KOPT-K1 (cell line): ENCODE measurements at regions not wholly inside any gene's neighbourhood (a gene's known extent, or its start where the extent isn't known, plus 50 kb on each side); places are given as distances from the start of the nearest gene placed in this dataset.

Experiments used
- H3K27ac ChIP-seq: fragments of 200-600 bp; sonication (generic); 2 replicates; pipeline ENCODE4 v1.5.1; 2016; ENCODE audit warnings: antibody characterized with exemption, mild to moderate bottlenecking, low read depth, low read length; ENCODE audit not compliant: poor library complexity, severe bottlenecking
- H3K36me3 ChIP-seq: fragments of 200-600 bp; sonication (generic); 2 replicates; pipeline ENCODE4 v1.5.1; 2017; ENCODE audit warnings: antibody characterized with exemption, mild to moderate bottlenecking, low read length, moderate library complexity; ENCODE audit not compliant: insufficient read depth
- H3K9me3 ChIP-seq: fragments of 200-600 bp; sonication (generic); 2 replicates; pipeline ENCODE4 v1.5.1; 2017; ENCODE audit warnings: antibody characterized with exemption, low read length, mild to moderate bottlenecking; ENCODE audit not compliant: insufficient read depth, poor library complexity, severe bottlenecking

DNA sequence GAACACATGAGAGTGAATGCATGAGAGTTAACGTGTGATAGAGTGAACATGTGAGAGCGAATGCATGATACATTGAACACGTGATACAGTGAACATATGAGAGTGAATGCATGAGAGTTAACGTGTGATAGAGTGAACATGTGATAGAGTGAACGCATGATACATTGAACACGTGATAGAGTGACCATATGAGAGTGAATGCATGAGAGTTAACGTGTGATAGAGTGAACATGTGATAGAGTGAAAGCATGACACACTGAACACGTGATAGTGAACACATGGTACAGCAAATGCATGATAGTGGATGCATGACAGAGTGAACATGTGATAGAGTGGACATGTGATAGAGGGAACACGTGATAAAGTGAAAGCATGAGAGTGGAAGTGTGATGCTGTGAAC, 517.9 kb downstream of the EIPR1 start:
- H3K9me3 ChIP-seq, result no peaks in the 10 kb centered on the region
- no peak overlapping the region for H3K27ac ChIP-seq
- H3K36me3 ChIP-seq, result no peaks in the 10 kb centered on the region

DNA sequence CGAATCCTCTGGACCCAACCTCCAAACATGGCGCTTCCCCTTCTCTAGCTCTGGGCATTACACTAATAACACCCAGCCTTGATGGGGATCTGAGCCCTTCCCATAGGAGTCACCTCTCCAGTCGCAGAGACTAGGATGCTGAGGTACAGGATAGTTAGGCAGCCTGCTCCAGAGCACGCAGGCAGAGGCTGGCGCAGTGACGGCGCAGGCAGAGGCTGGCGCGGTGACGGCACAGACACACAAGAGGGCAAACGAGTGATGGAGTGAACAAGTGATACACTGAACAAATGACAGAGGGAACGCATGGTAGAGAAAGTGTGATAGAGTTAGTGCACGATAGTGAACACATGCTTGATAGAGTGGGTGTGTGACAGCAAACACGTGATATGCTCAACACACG, 518.5 kb downstream of the EIPR1 start:
- H3K36me3 ChIP-seq, result no peaks in the 10 kb centered on the region
- H3K9me3 ChIP-seq, result no peaks in the 10 kb centered on the region
- H3K27ac ChIP-seq, result no peak overlapping the region

DNA sequence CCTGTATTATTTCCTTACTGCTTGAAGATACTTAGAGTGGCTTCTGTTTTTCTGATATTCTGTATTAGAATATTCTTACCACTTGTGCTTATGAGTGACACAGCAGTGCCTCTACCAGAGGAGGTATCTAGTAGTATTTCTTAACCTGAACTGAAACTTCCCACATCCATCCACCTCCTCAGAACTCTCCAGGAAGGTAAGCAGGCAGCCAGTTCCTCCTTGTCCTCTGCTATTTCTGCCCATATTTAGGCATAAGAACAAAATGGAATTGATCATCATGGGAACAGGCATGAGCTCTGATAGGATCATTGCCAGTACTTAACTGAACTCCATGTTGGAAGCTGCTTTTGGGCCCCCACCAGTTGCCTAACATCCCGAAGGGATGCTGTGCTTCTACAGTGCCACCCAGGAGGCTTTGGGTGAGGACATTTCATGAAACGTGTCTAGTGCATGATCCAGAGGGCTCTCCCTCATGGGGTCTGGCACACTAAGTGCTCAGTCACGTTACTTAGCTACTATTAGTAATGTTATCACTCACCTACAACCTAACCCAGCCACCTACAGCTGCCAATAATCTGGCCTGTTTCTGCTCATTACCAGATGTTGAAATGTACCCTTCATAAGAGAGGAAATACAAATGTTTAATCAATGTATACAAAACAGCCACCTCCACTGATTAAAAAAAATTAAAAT, 520.7 kb downstream of the EIPR1 start:
- H3K27ac ChIP-seq, result no peak overlapping the region
- no peaks in the 10 kb centered on the region for H3K9me3 ChIP-seq
- no peaks in the 10 kb centered on the region for H3K36me3 ChIP-seq

DNA sequence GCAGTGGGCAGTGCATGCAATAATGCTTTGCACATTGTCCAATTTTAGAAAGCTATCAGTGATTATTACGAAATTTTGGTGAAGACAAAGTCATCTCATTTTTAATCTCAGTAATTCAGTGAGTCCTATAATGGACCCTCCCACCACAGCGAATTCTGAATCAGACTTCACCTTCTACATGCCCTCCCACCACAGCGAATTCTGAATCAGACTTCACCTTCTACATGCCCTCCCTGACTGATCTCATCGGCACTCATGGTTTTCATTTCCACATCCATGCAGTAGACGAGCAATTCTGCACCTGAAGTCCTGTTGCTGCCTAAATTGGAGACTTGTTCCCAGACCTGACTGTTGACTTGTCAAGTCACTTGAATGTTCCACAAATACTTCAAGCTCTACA, 522.3 kb downstream of the EIPR1 start:
- Histone ChIP-seq H3K27ac (no peak overlapping the region), H3K9me3 (no peaks in the 10 kb centered on the region), H3K36me3 (no peaks in the 10 kb centered on the region)

DNA sequence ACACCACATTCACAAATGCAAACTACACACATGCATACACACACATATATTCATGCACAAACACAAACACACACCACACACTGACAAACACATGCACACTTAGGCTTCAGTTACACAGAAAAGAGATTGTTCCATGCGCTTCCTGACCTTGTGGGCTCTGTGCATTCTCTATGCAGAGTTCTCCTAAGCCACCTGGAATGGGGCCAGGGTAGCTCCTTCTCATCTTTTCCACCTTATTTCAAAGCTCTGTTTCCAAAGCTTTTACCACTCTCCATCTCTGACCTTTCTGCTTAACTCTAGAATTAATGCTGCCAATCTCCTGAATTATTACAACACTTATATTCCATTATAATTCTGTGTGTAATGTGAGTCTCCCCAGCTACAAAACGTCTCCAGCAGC, 522.3 kb upstream of the MYT1L start:
- H3K9me3 ChIP-seq, result no peaks in the 10 kb centered on the region
- no peak overlapping the region for H3K27ac ChIP-seq
- no peaks in the 10 kb centered on the region for H3K36me3 ChIP-seq

DNA sequence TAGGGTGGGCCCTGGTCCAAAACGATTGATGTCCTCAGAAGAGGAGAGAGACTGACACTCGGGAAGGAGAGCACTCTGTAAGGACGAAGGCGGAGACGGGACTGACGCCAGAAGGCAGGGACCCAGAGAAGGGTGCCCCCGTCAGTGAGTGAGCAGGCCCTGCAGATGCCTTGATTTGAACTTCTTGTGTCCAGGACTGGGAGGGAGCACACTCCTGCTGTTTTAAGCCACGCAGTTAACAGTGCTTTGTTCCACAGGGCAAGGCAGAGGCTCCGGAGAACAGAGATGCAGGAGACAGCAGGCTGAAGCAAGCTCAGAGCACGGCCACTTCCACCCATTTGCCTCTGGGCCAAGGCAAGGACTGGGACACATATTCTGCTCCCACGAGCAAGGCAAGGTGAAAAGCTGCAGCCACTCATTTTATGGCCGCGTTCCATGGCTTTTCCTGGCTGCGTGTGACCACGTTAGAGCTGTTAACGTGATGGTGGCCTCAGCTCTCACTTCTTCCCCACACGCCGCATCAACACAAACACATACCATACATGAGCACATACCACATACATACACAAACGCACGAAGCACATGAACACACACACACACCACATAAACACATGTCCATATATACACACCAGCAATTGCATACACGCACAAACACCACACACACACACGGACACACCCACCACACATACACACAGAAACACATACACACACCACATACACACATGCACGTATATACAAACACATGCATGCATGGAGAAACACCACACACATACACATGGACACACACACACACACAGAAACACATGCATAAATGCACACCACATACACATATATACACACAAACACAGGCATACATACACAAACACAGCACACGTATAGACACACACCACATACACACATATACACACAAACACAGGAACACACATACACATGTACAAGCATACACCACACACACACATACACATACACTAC, 521.0 kb upstream of the MYT1L start:
- H3K27ac ChIP-seq, result no peak overlapping the region
- no peaks in the 10 kb centered on the region for H3K9me3 ChIP-seq
- H3K36me3 ChIP-seq, result no peaks in the 10 kb centered on the region

DNA sequence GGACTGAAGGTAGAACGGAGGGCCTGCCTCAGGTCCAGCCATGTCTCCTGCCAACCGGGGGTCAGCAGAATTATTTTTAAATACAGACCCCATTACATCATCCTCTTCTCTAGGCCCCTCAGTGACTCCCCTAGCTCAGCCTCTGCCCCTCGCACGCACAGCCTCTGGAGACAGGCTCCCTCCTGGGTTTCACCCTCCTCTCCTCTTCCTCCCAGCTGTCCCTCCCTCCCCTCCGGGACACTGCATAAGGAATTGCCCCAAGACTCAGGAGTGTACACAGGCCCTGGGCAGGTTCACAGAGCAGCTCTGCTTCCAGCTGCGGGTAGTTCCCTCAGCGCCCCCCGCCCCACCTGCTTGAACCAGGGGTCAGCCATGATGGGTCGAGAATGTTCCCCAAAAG, 520.2 kb upstream of the MYT1L start:
- Histone ChIP-seq H3K27ac (no peak overlapping the region), H3K36me3 (no peaks in the 10 kb centered on the region), H3K9me3 (no peaks in the 10 kb centered on the region)

DNA sequence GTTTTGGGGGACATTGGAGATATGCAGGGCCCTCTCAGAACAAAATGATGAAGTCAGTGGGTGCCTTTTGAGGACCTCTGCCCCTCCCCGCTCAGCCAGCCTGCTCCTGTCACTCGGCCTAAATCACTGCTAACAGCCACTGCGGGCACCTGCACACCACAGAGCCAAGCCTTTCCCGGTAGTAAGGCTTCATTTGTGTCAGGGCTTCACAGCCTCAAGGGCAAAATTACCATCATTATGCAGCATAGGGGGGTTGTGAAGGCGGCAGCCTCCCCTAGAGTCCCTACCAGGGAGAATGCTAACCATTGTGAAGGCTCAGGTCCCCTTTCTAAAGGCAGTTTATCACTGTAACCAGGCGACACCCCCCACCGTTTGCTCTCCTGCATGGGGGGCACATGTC, 519.8 kb upstream of the MYT1L start:
- Histone ChIP-seq H3K9me3 (no peaks in the 10 kb centered on the region), H3K36me3 (no peaks in the 10 kb centered on the region), H3K27ac (no peak overlapping the region)

DNA sequence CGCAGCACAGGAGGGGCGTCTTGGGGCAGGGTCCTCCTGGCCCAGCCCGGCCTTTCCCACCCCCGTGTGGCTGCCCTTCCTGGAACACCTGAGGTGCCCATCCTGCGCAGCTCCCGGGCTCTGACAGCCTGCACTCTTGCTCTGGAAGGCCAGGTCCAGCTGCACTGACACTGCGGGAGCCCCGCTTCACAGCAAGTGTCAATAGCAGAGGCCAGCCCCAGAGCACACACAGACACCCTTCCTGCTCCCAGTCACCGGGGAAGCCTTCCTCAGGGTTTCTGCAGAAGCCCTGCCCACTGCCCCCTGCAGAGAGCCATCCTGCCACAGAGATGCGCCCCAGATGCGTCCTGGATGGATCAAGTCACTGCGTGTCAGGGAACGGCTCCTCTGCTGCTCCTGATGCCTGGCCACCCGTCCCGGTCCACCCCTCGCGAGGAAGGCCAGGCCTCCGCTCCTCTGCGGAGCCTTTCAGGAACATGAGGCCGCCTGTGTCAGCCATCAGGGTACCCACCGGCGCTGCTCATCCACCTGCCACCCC, 519.2 kb upstream of the MYT1L start:
- Histone ChIP-seq H3K36me3 (no peaks in the 10 kb centered on the region), H3K27ac (no peak overlapping the region), H3K9me3 (no peaks in the 10 kb centered on the region)

DNA sequence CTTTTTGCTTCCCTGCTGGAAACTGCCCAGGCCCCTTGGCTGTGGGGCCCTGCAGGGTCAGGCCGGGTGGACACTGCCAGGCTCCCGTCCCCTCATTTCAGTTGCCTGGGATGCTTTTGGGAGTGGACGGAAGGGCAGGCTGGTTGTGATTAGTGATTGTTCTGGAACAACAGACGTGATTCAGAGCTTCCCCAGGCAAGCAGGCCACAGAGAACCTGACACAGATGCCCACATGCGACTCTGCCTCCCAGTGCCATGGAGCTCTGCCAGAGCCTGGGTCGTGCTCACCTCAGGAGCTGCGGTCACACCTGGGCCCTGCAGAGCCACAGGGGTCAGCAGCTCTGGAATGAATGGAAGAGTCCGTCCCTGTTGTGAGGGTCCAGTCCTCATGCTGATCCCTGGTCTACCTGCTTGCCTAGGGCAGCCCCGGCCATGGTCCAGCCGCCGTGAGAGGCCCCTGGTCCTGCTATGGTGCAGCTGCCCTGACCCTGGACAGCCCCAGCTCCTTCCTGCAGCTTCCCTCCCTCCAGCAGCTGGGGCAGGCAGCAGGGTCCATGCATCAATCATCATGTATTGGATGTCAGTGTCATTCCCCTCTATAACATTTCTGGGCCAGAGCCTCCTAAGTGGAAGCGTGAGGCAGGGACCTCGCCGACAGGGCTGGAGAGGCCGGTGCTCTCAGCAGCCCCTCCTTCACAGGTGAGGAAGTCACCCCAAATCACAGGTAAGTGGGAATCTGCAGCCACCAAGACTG, 518.6 kb upstream of the MYT1L start:
- H3K9me3 ChIP-seq, result no peaks in the 10 kb centered on the region

DNA sequence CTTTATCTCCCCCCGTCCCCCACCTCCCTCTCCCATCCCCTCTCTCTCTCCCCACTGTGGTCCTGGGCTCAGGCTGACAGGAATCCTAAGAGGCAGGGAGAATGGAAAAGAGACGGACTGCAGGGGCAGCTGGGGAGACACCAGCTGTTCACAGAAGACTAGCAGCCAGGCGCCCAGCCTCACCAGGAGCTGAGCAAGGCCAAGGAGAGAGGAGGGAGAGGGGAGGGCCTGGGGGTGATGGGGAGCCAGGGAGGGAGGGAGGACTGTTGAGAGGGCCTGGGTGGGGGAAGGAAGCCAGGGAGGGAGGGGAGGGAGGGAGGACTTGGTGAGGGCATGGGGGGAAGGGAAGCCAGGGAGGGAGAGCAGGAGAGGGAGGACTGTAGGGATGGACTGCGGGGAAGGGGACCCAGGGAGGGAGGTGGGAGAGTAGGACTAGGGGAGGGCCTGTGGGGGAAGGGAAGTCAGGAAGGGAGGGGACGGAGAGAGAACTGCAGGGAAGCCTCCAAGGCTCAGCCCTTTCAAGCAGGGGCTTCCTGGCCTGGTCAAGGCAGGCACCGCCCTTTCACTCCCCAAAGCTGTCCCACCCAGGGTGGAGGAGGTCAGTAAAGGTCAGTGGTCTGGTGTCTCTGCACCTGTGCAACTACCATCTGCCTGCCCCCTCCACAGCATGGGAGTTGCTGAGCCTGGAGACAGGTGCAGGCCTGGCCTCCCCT, 517.7 kb upstream of the MYT1L start:
- no peak overlapping the region for H3K27ac ChIP-seq
- no peaks in the 10 kb centered on the region for H3K9me3 ChIP-seq
- no peaks in the 10 kb centered on the region for H3K36me3 ChIP-seq

More for the DNA sequence above, 518.6 kb upstream of the MYT1L start:
- Histone ChIP-seq H3K36me3 (no peaks in the 10 kb centered on the region), H3K27ac (no peak overlapping the region)

DNA sequence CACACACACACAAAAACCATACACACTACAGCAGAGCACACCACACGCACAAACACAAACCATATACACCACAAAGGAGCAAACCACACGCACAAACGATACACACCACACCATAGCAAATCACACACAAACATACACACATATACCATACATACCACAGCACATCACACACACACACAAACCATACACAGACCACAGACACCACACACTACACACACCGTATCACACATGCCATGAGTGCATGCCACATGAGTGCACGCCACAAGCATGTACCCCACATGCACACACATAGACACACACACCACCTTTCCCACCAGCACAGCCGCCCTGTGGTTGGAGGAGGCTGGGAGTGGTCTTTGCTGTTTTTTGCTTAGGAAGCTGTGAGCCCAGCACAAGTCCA, 517.1 kb upstream of the MYT1L start:
- Histone ChIP-seq H3K27ac (no peak overlapping the region), H3K9me3 (no peaks in the 10 kb centered on the region)

DNA sequence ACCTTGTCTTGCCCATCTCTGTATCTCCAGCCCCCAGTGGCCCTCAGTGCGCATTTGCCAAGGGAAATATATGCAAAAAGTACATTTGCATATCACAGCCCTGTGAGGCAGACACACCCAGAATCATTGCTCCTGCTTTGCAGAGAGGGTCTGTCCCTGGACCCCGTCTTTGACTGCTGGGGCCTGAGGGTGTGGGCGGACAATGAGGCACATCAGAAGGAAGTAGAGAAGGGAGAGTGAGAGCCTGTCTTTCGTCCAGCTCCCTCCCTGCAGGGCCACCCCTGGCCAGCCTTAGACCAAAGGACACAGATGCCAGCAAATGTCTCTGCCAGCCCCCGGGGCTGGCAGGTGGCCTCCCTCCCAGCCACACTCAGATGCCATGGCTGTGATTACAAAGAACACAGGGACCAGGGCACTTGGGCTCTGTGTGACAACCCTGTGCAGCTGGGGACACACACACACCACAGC, 516.2 kb upstream of the MYT1L start:
- no peaks in the 10 kb centered on the region for H3K9me3 ChIP-seq
- H3K36me3 ChIP-seq, result no peaks in the 10 kb centered on the region
- H3K27ac ChIP-seq, result no peak overlapping the region

More for the DNA sequence above, 517.1 kb upstream of the MYT1L start:
- H3K36me3 ChIP-seq, result no peaks in the 10 kb centered on the region
